GM20431 (cell line): ENCODE measurements at regions not wholly inside any gene's neighbourhood (a gene's known extent, or its start where the extent isn't known, plus 50 kb on each side); places are given as distances from the start of the nearest gene placed in this dataset.

Source experiments
- in situ Hi-C: fragments of 300-500 bp; cut with MseI, MboI; formaldehyde crosslinking; loops from one replicate; pipeline ENCODE4 v1.15.0; 2020; ENCODE audit warnings: low sequenced_read_pairs; ENCODE audit not compliant: unreplicated experiment

DNA sequence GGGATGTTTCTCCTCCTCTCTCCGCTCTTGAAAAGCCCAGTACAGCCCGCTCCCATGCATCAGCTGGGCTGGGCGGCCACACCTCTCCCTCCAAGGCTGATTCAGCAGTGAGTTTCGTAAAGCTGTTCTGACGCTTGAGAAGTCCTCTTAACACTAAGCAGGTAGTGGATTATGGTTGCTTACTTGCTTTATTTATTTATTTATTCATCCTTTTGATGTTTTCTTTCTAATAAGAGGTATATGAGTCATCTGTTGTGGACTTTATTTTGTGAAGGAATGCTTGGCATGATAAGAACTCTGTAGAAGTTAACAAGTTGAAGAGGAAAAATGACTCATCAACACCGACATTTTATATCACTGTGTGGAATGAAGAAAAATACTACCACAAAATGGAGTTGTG, 285.0 kb downstream of the SQOR start:
- in situ Hi-C loops: no loop called here

DNA sequence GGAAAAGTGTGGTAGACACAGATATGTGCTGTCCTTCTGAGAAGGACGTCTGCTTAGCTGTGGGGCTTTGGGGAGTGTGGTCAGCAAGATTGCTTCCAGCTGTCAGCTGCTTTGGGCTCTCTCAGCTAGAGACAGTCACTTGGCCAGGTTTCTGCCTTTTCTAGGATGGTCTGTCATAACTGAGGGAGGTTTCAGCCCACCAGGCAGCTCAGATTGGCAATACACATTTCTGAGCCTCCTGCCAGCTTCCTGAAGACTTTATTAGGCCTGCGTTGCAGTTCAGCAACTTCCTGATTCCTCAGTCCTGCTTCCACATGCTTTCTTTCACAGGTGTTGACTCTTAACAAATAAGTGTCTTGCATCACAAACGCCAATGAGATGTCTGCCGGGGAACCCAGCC, 286.5 kb downstream of the SQOR start:
- in situ Hi-C loops: no loop called here

DNA sequence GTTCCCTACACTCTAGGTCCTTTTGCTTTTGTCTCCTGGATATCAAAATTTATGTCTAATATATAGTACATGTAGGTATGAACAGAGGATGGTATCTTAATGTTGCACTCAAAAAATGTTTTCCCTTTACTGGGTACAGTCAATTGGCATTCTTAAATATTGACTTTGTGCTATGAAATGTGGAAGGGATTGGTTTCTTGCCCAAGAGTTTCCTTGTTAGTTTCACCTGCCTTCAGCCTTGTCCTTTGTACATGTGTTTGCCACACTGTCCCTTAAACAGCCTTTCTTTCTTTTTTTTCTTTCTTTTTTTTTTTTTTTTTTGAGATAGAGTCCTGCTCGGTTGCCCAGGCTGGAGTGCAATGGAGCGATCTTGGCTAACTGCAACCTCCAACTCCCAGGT, 287.1 kb downstream of the SQOR start:
- in situ Hi-C loops: no loop called here

DNA sequence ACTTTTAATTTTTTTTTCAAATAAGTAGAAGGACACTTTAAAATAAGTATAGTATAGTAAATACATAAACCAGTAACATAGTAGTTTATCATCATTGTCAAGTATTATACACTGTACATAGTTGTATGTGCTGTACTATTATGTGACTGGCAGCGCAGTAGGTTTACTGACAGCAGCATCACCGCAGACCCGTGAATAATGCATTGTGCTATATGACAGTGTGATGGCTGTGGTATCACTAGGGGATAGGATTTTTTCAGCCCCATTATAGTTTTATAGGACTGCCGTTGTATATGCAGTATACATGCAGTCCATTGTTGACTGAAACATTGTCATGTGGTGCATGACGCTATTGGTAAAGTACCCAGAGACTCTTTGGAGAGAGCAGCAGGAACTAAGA, 306.5 kb downstream of the SQOR start:
- in situ Hi-C loops: no loop called here

DNA sequence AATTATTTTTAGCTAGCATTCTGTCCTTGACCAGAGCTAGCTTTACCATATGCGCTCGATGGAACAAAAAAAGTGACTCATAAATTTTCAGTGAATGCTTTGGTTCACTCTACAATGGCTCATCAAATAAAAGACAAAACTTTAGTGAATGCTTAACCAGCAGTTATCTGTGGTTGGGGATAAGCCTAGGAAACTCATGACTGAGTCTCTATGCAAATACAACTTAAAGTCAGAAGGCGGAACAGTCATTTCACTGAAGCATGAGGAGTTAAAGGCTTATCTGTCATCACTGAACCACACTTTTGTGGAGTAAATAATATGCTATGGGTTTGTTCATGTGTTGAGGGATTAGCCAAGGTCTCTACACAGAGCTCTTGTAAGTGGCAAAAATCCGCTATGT, 308.4 kb downstream of the SQOR start:
- in situ Hi-C loops: no loop called here

DNA sequence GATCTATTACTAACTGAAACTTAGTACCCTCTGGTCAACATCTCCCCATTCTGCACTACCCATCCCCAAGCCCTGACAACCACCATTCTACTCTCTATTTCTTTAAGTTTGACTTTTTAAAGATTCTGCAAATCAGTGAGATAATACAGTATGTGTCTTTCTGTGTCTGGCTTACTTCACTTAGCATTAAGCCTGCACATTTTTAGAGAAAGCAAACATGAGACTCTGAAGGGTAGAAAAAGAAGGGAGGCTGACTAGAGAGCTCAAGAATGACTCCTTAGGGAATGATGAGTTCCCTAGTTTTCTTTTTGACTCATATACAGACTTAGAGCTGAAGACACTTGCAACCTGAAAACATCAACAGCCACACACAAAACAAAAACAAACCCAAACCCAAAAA, 311.3 kb downstream of the SQOR start:
- in situ Hi-C loops: no loop called here

DNA sequence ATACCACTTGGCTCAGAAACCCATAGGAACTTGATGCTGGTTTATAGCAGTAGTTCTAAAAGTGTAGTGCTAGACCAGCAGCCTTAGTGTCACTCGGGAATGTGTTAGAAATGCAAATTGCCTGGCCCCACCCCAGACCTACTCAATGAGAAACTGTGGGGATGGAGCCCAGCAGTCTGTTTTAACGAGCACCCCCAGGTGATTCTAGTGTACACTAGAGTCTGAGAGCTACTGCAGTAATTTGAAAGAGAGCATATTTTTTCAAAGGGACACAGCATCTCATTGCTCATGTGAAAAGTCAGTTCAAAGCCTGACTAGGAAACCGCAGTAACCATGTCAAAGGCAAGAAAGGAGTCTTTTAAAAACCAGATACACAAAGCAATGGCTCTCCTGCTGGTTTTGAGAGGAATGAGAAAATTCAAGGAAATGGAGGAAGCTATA, 313.4 kb downstream of the SQOR start:
- in situ Hi-C loops: no loop called here

DNA sequence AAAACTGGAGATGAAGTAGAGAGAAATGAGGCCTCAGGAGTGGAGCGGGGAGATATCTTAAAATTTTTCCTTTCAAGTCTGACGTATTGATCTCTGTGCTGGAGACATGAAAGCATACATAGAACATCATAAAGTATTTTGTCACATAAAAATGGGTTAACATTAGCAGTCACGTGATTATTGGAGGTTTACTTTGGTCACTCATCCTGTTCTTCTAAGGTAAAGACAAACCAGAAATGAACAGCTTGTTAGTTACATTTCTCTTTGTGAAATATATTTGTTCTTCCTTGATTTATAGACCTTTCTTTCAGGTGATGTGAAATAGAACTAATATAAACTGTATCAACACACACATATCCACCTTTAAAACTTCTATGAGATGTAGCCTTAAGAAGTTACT, 324.1 kb downstream of the SQOR start:
- in situ Hi-C loops: no loop called here

DNA sequence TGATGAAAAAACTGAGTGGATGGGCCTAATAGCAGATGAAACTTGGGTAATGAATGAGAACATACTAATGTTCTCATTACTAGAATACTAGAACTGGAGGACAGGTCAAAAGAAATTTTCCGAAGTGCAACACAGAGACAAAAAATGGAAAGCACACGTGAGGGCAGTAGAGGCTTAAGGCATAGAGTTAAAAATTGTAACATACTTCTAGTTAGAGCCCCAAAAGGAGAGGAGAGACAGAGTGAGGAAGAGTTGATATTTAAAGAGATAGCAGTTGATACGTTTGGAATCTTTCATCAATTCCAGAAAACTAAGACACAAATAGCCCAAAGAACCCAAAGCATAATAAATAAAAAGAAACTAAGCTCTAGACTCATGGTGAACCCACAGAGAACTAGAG, 327.9 kb downstream of the SQOR start:
- in situ Hi-C loops: no loop called here

DNA sequence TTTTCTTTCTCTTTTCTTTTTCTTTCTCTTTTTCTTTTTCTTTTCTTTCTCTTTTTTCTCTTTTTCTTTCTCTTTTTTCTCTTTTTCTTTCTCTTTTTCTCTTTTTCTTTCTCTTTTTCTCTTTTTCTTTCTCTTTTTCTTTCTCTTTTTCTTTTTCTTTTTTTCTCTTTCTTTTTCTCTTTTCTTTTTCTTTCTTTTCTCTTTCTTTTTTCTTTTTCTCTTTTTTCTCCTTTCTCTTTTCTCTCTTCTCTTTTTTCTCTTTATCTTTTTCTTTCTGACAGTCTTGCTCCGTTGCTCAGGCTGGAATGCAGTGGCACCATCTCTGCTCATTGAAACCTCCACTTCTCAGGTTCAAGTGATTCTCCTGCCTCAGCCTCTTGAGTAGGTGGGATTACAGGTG, 335.7 kb downstream of the SQOR start:
- in situ Hi-C loops: no loop called here

DNA sequence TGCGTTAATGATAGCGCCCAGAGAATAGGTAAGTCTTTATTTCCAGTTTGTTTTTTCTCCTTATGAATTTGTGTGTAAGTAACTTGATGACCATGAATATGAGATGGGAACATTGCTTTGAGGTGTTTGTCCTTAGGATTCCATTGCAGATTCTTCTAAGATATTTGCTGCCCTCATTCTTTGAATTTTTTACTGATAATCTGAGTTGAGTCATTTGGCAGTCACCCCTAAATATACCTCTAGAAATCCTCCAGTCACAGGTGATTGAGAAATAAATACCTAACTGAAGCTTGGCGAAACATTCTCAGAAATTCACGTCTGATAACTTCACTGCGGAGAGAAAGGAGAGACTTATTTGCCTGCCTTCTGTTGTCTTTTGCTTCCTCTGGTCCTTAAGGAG, 345.5 kb downstream of the SQOR start:
- in situ Hi-C loops: no loop called here

DNA sequence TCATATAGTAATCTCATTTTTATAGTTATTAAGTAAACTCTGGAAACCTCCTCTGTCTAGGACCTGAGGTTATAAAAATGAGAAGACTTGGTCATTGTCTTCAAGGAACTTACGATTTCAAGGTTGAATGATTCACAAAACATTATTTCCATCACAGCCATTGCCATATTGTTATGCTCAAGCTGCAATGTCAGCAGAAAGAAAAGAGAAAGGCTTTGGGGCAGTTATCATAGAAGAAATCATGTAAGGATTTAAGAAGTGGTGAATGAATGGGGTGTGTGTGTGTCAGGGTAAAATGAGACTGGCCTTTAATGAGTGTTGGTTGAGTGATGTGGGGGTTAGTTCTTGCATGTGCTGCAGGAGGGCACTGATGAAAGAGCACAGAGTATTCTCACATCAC, 346.8 kb downstream of the SQOR start:
- in situ Hi-C loops: no loop called here

DNA sequence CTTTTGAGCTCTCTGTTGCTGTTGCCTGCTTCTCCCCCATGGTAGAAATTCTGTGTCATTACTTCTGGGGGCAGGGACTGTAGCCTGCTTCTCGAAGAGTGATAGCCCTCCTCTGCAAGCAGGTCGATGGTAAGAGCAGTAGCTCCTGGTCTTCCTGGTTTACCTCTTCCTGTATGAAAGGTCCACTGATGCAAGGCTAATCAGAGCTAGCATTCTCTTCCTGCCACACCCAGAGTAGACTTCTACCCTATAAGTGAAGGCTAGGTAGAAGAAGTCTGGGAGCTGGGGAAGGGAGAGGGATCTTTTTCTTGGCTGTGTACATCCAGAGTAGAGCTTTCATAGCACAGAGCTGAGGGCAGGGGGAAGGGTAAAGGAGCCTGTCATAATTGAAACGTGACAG, 357.0 kb downstream of the SQOR start:
- in situ Hi-C loops: no loop called here

DNA sequence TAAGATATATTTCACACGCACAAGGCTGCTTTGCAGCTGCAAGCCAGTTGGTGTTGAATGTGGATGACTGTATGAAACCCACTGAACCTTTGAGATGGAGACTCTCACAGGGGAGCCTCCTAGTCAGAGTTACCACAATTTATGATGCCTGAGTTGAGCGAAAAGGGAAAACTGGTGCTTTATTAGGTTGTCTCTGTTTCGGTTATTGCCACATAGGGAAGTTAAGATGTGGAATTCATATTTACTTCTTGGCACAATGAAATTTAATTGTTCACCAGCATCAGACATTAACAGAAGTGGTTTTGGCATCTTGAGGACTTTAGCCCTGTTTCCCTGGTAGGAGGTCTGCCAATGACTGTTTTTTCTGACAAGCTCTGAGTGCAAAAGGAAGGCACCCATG, 358.2 kb downstream of the SQOR start:
- in situ Hi-C loops: no loop called here

DNA sequence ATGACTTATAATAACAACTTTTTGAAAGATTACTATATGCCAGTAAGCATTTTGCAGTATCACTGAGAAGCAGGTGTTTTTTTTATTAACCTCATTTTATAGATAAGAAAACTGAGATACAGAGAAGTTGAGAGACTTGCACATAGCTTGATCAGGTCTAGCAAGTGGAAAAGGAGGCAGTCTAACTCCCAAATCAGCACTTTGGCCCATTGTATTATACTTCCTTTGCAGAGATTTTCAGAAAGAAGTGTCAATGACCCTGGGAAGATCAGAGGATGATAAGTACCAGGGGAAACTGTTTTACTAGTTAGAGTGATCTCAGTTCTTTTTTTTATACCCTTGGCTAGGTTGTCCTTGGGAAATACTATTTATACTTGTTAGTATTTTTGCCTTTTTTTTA, 358.7 kb downstream of the SQOR start:
- in situ Hi-C loops: no loop called here

DNA sequence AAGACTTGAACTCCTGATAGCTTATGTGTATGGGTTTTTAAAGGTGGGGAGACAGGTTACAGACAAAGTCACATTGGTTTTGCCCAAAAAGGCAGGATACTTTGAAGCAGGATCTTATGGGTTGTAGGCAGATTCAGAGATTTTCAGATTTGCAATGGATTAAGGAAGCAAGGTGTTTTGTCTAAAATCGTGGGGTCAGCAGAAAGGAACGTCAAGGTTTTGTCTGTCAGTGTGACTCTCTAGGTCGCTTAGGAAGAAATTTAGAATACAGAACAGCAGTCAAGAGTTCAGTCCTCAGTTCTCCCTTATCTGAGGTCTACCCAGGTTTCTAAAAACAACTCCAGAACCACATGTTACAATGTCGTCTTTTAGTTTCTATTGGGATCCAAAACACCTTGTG, 361.0 kb downstream of the SQOR start:
- in situ Hi-C loops: no loop called here

DNA sequence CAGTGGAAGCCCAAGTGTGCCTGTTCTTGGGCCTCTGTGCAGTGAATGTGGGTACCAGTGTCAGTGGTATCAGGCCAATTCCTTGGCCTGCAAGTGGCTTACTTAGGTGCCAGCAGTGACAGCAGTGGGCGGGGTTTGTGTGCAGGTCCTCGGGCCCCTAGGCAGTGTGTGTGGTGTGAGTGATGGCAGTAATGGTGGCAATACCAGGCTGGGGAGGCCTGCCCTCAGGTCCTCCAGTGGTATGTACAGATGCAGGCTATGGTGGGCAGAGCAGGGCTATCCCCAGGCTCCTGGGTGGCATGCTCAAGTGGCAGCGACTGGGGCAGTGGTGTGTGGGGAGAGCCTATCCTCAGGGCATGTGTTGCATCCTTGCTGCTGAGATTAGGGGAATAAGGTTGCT, 379.7 kb downstream of the SQOR start:
- in situ Hi-C loops: no loop called here

DNA sequence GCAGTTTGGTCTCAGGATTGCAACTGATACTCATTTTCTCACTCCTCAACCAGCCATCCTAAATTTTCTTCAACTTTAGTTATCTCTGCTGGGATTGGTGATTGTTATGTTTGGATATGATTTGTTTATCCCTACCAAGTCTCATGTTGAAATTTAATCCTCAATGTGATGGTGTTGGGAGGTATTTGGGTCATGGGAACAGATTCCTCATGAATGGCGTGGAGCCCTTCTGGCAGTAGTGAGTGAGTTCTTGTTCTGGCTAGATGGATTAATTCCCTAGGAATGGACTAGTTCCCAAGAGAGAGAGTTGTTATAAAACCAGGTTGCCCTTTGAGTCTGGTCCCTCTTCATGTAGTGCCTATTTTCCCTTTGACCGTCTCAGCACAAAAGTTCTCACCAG, 399.9 kb downstream of the SQOR start:
- in situ Hi-C loops: no loop called here

DNA sequence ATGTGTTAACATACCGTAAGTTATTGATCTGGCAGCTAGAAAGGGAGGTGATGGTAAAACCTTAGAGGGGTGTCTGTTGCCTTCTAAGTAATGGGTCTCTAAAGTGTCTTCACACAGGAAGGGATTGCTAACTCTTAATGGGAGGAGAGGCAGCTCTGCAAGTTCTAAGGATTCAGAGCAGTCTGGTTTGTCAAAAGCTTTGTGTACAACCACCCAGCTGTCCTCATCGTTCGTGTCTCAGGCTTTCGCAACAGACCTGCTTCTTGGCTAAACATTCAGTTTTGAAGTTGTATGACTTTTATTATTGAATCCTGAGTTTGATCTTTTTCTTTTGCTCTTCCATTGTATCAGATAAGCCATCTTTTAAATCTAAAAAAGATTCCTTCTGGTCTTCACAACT, 404.9 kb downstream of the SQOR start:
- in situ Hi-C loops: no loop called here

DNA sequence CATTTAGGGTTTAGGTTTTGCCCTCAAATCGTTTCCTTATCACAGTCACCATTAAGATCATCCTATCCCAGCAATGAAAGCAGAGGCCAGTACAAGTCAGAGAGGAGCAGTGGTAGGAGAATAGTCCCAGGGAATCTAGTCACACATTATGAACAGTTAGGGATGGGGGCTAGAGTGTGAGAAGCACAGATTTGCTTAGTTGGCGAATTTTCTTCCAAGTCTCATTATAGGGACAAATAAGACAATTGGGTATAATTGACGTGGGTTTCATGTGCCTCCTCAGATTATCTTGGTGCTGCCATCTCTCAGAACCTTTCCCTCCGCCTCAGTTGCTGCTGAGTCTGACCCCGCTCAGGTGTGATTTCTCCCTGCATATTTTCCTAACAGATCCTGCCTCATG, 407.1 kb downstream of the SQOR start:
- in situ Hi-C loops: no loop called here

DNA sequence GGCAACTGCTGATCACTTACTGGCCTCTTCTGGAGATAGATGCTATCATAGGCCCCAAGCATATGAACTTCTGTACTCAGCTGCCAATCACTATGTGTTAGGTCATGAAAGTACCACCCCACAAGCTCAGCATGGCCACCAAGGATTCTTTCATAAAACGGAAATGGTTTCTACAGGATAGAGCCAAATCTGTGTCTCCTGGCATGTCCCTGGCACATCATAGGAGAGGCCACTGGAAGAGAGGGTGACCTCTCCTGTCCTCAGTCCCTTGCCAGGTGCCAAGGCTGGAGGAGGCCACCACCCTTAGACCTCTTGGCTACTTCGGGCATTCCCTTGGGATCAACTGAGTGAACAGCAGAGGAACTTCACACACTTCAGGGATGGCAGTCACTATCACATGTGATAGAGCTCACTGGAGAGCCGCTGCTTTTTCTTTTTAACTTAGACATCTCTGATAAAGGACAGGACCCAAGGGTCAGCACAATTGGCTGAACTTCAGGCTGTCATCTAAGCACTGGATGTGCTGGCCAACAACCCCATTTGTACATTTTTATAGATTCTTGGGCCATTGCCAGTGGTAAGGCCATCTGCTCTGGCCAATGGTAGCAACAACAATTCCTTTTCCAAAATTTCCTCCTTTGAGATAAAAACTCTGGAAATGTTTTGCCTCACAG, 425.2 kb downstream of the SQOR start:
- in situ Hi-C loops: no loop called here

DNA sequence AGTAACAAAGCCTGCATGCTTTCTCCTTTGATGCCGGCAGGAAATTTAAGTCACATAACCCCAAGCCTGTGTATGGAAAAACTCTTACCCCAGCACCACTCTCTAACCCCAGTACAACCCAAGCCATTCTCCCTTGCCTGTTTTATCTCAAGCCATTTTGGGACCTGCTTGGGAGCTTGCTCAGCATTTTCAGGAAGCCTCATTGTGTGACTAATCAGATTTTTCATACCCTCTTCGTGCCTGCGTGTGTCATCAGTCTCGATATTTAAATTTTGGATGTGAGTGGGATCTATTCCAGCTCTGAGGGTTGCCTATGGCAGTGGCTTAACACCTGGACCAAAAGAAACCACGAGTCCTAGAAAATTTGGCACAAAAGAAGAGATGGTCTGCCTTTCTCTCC, 426.2 kb downstream of the SQOR start:
- in situ Hi-C loops: no loop called here

DNA sequence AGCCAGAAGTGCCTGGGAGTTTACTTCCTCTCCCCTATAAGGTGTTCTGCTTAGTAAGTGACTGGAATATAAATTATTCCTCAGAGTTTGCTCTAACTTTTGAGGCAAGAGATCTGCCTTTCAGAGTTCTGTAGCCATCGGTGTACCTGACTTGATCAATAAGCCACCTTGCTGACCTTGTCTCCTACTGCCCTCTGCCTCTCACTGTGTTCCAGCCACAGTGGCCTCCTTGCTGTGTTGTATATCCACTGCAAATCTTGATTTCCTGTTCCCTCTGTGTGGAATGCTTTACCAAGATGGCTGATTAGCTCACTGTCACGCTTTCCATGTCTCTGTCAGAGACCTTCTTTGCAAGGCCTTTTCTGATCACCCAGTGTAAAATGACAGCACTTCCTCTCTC, 442.4 kb downstream of the SQOR start:
- in situ Hi-C loops: no loop called here
